Esophagus squamous epithelium (tissue), 5 donors: ENCODE measurements at regions not wholly inside any gene's neighbourhood (a gene's known extent, or its start where the extent isn't known, plus 50 kb on each side); places are given as distances from the start of the nearest gene placed in this dataset.

Experiments used
- DNase-seq: peaks from one replicate; lab custom pipeline; 2025; lab: John Stamatoyannopoulos, UW
- H3K27ac ChIP-seq, 4 donors: fragments of 200-600 bp; sonication (generic); one replicate each; pipeline ENCODE4 v1.5.1; 2016 to 2019; ENCODE audit warnings: mild to moderate bottlenecking in 1 of 4
- H3K27me3 ChIP-seq, 4 donors: fragments of 200-600 bp; sonication (generic); 1 replicate in 3 of 4; 2 replicates in 1 of 4; pipeline versions ENCODE4 v1.5.1 to v1.6.0; 2017 to 2021; ENCODE audit warnings: antibody characterized with exemption in 1 of 4
- H3K36me3 ChIP-seq, 3 donors: fragments of 200-600 bp; sonication (generic); one replicate each; pipeline ENCODE4 v1.5.1; 2016 to 2019
- H3K4me1 ChIP-seq, 3 donors: fragments of 200-600 bp; sonication (generic); one replicate each; pipeline ENCODE4 v1.5.1; 2017 to 2019
- H3K4me3 ChIP-seq, 4 donors: fragments of 200-600 bp; sonication (generic); 1 replicate in 3 of 4; 2 replicates in 1 of 4; pipeline ENCODE4 v1.5.1; 2016 to 2019; ENCODE audit warnings: mild to moderate bottlenecking in 2 of 4, moderate library complexity in 1 of 4
- H3K9me3 ChIP-seq, 3 donors: fragments of 200-600 bp; sonication (generic); one replicate each; pipeline ENCODE4 v1.5.1; 2016 to 2019
- POLR2A ChIP-seq, 4 donors: fragments of 450-650 bp; IDR thresholded peaks; one replicate each; pipeline ENCODE4 v1.6.1; 2017; ENCODE audit warnings: antibody characterized with exemption in 4 of 4, mild to moderate bottlenecking in 4 of 4, moderate library complexity in 3 of 4
- WGBS, 2 donors: methylation state at CpG; one replicate each; pipeline ENCODE4 v1.1.5; 2018; 5-methylcytosine and 5-hydroxymethylcytosine counted together
- intact Hi-C: fragments of 100-400 bp; cut with DNase I; formaldehyde crosslinking; loops from one replicate; pipeline ENCODE4 v1.15.0; 2022
- TF ChIP-seq, protein P1 (sequence below), 6 experiments: fragments of 450-650 bp in 4 of 6; fragments of 200-600 bp in 2 of 6; sonication (generic) in 2 of 6; IDR thresholded peaks; one replicate each; pipeline ENCODE4 v1.5.1; 2016 to 2019; ENCODE audit warnings: antibody characterized with exemption in 6 of 6, mild to moderate bottlenecking in 4 of 6, moderate library complexity in 4 of 6
- donor health status: DM: yes; HTN: yes; CAD: no.

DNA sequence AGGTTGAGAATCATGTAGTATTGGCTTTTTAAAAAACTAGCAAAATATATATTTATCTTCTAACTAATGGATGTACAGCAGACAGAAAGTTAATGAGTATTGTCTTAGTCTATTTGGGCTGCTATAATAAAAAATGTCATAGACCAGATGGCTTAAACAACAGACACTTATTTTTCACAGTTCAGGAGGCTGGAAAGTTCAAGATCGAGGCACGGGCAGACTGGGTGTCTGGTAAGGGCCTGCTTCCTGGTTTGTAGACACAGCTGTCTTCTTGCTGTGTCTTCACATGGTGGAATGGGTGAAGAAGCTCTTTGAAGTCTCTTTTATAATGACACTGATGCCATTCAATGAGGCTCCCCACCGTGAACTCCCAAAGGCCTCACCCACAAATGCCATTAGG is 70.1 kb upstream of the KRR1 start:
- no peaks in the 10 kb centered on the region for H3K36me3 ChIP-seq
- TF ChIP-seq, protein P1, sequence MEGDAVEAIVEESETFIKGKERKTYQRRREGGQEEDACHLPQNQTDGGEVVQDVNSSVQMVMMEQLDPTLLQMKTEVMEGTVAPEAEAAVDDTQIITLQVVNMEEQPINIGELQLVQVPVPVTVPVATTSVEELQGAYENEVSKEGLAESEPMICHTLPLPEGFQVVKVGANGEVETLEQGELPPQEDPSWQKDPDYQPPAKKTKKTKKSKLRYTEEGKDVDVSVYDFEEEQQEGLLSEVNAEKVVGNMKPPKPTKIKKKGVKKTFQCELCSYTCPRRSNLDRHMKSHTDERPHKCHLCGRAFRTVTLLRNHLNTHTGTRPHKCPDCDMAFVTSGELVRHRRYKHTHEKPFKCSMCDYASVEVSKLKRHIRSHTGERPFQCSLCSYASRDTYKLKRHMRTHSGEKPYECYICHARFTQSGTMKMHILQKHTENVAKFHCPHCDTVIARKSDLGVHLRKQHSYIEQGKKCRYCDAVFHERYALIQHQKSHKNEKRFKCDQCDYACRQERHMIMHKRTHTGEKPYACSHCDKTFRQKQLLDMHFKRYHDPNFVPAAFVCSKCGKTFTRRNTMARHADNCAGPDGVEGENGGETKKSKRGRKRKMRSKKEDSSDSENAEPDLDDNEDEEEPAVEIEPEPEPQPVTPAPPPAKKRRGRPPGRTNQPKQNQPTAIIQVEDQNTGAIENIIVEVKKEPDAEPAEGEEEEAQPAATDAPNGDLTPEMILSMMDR (IDR thresholded peaks at IDR 0.05), result no peak
- no peak for TF ChIP-seq POLR2A (IDR thresholded peaks at IDR 0.05)
- no peak overlapping the region for H3K4me3 ChIP-seq
- no peaks in the 10 kb centered on the region for H3K4me1 ChIP-seq
- no peak overlapping the region for H3K27ac ChIP-seq
- intact Hi-C loops, result no loop called here
- H3K9me3 ChIP-seq, result no peaks in the 10 kb centered on the region
- WGBS, 2 donors, result 79 to 83% methylated on average over 3 of the region's 3 CpGs
- H3K27me3 ChIP-seq, result no peaks in the 10 kb centered on the region
- DNase-seq, result no peak

DNA sequence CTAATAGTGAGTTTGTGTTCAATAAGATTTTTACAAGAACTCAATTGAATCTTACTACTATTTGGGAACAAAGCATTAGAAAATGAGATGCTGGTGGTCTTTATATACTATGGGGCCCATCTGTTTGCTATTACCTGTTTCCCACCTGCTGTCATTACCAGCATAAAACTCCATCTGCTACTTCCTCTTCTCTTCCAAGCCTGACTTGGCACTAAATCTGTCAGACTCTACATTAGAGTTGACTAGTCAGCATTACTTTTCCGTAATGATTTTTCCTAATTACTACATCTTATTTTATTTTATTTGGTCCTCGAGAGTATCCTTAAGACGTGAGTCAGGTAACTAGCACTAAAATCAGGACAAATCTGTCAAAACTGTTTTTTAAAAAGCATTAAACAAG is 68.1 kb upstream of the KRR1 start:
- TF ChIP-seq, protein P1 (IDR thresholded peaks at IDR 0.05), result no peak
- no peak for TF ChIP-seq POLR2A (IDR thresholded peaks at IDR 0.05)
- intact Hi-C loops, result no loop called here
- 64 to 84% methylated on average over 3 of the region's 3 CpGs for WGBS, 2 donors

DNA sequence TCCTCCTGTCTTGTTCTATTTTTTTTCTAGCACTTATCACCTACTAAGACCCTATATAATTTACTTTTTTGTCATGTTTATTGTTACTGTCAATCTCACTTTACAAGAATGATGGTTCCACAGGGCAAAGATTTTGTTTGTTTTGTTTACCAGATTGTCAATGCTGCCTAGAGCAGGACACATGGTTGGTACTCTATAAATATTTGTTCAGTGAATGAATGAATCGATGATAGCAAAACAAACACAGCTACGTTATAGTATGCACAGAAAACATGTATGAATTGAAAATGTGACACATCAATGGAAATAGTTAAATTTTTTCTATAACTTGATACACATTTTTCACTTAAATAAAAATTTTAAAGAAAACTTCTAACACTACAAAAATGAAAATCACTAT is 67.1 kb upstream of the KRR1 start:
- Histone ChIP-seq H3K4me1 (no peaks in the 10 kb centered on the region), H3K36me3 (no peaks in the 10 kb centered on the region), H3K9me3 (no peaks in the 10 kb centered on the region), H3K4me3 (no peak overlapping the region), H3K27ac (no peak overlapping the region), H3K27me3 (no peaks in the 10 kb centered on the region)
- TF ChIP-seq, protein P1 (IDR thresholded peaks at IDR 0.05), result no peak
- no peak for TF ChIP-seq POLR2A (IDR thresholded peaks at IDR 0.05)
- WGBS, 2 donors, result 84% methylated on average over 2 of the region's 2 CpGs
- DNase-seq, result no peak
- intact Hi-C loops, result no loop called here

More for the DNA sequence above, 68.1 kb upstream of the KRR1 start:
- Histone ChIP-seq H3K27me3 (no peaks in the 10 kb centered on the region), H3K4me1 (no peaks in the 10 kb centered on the region), H3K4me3 (no peak overlapping the region), H3K27ac (no peak overlapping the region), H3K9me3 (no peaks in the 10 kb centered on the region), H3K36me3 (no peaks in the 10 kb centered on the region)
- no peak for DNase-seq

DNA sequence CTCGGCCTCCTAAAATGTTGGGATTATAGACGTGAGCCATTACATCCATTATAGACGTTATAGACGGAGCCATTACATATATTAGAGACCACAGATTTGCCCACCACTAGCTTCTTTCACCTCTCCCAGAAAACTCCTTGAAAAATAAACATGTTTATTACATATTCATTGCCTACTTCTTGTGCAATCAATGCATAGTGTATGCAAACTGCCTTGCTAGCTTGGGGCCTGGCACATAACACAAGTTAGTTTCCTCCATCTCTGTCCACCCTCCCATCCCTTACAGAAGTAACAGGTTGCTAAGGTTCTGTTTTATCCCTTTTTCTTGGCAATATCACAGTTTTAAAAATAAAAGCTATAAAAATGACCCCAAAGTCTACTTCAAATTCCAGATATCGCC is 66.4 kb upstream of the KRR1 start:
- 92 to 93% methylated on average over 5 of the region's 5 CpGs for WGBS, 2 donors
- DNase-seq, result no peak
- no peak for TF ChIP-seq POLR2A (IDR thresholded peaks at IDR 0.05)
- TF ChIP-seq, protein P1 (IDR thresholded peaks at IDR 0.05), result no peak
- H3K9me3 ChIP-seq, result no peaks in the 10 kb centered on the region
- no peak overlapping the region for H3K27ac ChIP-seq
- H3K36me3 ChIP-seq, result no peaks in the 10 kb centered on the region
- H3K4me1 ChIP-seq, result no peaks in the 10 kb centered on the region
- intact Hi-C loops, result no loop called here
- H3K4me3 ChIP-seq, result no peak overlapping the region
- H3K27me3 ChIP-seq, result no peaks in the 10 kb centered on the region

DNA sequence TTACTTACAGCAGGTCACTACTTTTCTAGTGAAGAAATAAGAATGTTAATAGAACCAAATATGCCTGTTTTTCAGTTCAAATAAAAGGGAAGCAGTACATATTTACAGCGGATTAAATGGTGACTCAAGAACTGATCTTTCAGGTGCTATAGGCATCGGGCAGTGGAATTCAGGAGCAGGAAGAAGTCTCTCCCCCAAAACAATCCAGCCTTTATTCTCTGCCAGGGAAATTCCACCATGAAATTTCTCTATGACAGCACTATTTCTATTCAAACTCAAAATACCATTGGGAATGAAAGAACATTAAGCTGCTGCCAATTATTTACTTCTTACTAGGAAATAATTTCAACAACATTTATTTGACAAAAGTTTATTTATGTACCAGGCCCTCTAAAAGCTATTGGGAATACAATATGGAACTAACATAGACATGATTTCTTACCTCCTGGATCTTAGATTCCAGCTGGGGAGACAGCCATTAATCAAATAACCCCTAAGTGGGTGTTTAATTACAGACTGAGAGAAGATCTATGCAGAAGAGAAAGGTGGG is 60.3 kb upstream of the KRR1 start:
- H3K9me3 ChIP-seq, result no peaks in the 10 kb centered on the region
- TF ChIP-seq, protein P1 (IDR thresholded peaks at IDR 0.05), result no peak
- no peak for TF ChIP-seq POLR2A (IDR thresholded peaks at IDR 0.05)
- H3K27me3 ChIP-seq, result no peaks in the 10 kb centered on the region
- no peak overlapping the region for H3K4me3 ChIP-seq
- H3K27ac ChIP-seq, result no peak overlapping the region
- no peak for DNase-seq
- WGBS, 2 donors, result 26 to 41% methylated on average over 2 of the region's 2 CpGs
- intact Hi-C loops, result no loop called here
- H3K4me1 ChIP-seq, result peaks cover 0 to 25% (median 0%) of the 10 kb centered on the region in 3 donors
- no peaks in the 10 kb centered on the region for H3K36me3 ChIP-seq
